ENCODE measurements at regions not wholly inside any gene's neighbourhood (a gene's known extent, or its start where the extent isn't known, plus 50 kb on each side); places are given as distances from the start of the nearest gene placed in this dataset.

- no peak for TF ChIP-seq AR (CRISPR knock-in tag; IDR thresholded peaks at IDR 0.05)
Measured at GRCh38 chr9:26077860-26078259, 399.6 kb upstream of the TUSC1 start (continued).

- peaks cover 6% of the 10 kb centered on the region for H3K4me1 Mint-ChIP-seq
- CTCF ChIA-PET, result no interaction called here
- ATAC-seq (no peak), DNase-seq (ENCODE audit: low spot score) (no peak)
- no peak overlapping the region for H3K4me3 Mint-ChIP-seq
- H3K36me3 Mint-ChIP-seq, result no peaks in the 10 kb centered on the region
- no peak overlapping the region for H3K27ac Mint-ChIP-seq
- peaks cover 13% of the 10 kb centered on the region for H3K9me3 Mint-ChIP-seq
- TF ChIP-seq ZNF263 (CRISPR knock-in tag; IDR thresholded peaks at IDR 0.05; ENCODE audit: low read depth) (no peak), IRF1 (CRISPR knock-in tag; IDR thresholded peaks at IDR 0.05) (no peak), PRRX2 (CRISPR knock-in tag; IDR thresholded peaks at IDR 0.05) (no peak), NFYB (CRISPR knock-in tag; conservative IDR thresholded peaks at IDR 0.05; ENCODE audit: low read depth) (no peak), CBFB (CRISPR knock-in tag; IDR thresholded peaks at IDR 0.05; ENCODE audit: low read depth) (no peak), ATF6 (CRISPR knock-in tag; IDR thresholded peaks at IDR 0.05) (no peak), ZNF121 (CRISPR knock-in tag; IDR thresholded peaks at IDR 0.05) (no peak), NFATC4 (CRISPR knock-in tag; IDR thresholded peaks at IDR 0.05) (no peak), CTCF (IDR thresholded peaks at IDR 0.05) (no peak), AR (CRISPR knock-in tag; IDR thresholded peaks at IDR 0.05) (no peak), ERG (CRISPR knock-in tag; IDR thresholded peaks at IDR 0.05) (no peak), RELA (CRISPR knock-in tag; IDR thresholded peaks at IDR 0.05; ENCODE audit: borderline replicate concordance) (no peak), PRDM15 (CRISPR knock-in tag; IDR thresholded peaks at IDR 0.05) (no peak), FOXJ3 (CRISPR knock-in tag; IDR thresholded peaks at IDR 0.05; ENCODE audit: borderline replicate concordance) (no peak), ZNF396 (CRISPR knock-in tag; IDR thresholded peaks at IDR 0.05; ENCODE audit: borderline replicate concordance) (no peak), EMX1 (CRISPR knock-in tag; IDR thresholded peaks at IDR 0.05) (no peak), NR1H2 (CRISPR knock-in tag; IDR thresholded peaks at IDR 0.05) (no peak)
- no peaks in the 10 kb centered on the region for H3K27me3 Mint-ChIP-seq (ENCODE audit: low read depth)
- POLR2A ChIA-PET, result no interaction called here
Measured at GRCh38 chr9:26067608-26068007, 389.4 kb upstream of the TUSC1 start.
